ENCODE measurements at regions not wholly inside any gene's neighbourhood (a gene's known extent, or its start where the extent isn't known, plus 50 kb on each side); places are given as distances from the start of the nearest gene placed in this dataset.
"Not testable (repeated sequence)": the region's sequence is repeated elsewhere in the genome, so short reads cannot be mapped to it uniquely, and the experiment has no call there.

DNA sequence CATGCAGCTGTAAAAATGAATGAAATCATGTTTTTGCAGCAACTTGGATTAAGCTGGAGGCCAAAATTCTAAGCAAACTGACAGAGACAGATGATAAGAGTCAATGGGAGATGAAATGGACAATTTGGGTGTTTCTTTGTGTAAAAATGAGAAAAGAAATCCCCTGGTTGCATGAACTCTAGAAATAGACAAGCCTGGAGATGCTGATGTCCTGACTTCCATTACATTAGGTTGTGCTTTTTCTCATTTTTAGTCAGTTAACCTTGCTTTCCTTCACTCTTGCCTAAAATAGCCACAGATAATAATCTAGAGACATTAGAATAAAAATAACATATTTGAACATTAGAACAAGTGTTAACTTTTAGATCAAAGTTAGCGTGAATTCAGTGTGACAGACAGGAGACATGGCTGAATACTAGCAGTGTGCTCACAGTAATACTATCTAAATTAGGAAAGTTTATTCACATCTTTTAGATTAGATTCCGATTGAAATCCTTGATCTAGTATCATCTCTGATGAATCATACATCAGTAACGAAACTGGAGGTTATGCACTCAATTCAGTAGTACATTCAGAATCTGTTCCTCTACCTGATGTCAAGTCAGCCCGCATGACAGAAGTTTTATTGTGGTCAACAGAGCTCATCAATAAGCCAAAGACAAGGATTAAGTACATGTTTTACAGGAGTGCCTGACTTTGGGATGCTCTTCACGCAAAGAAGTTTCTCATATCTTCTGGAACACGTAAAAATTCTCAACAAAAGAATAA is 948.1 kb downstream of the TMEM121 start:
- peaks cover 17% of the 10 kb centered on the region for H3K9me3 Mint-ChIP-seq (ENCODE audit: low read depth)
- not testable (repeated sequence) for DNase-seq (ENCODE audit: low spot score, unreplicated experiment); H3K4me1 Mint-ChIP-seq (ENCODE audit: low read depth); H3K27me3 Mint-ChIP-seq; H3K4me3 Mint-ChIP-seq (ENCODE audit: low read depth); H3K27ac Mint-ChIP-seq; H3K36me3 Mint-ChIP-seq (ENCODE audit: insufficient read depth)

DNA sequence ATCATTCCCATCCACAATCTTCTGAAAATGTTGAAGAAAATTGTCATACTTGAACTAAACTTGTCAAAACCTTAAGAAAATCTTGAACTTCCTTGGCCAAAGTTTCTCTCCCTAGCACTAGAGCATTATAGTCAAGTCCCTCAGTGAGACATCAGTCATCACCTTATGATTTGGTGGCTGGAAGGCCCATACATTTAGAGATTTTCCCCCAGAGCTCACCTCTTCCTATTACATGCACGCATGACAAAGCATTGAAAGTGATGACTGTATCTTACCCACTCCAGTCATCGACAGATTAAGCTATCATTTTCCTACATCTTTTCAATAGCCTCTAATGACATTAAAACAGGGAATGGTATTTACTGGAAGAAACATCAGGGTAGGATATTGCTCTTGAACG is 948.8 kb downstream of the TMEM121 start:
- peaks cover 17% of the 10 kb centered on the region for H3K9me3 Mint-ChIP-seq (ENCODE audit: low read depth)
- H3K4me1 Mint-ChIP-seq (ENCODE audit: low read depth); H3K27ac Mint-ChIP-seq; H3K36me3 Mint-ChIP-seq (ENCODE audit: insufficient read depth); DNase-seq (ENCODE audit: low spot score, unreplicated experiment); H3K27me3 Mint-ChIP-seq; H3K4me3 Mint-ChIP-seq (ENCODE audit: low read depth): not testable (repeated sequence)

DNA sequence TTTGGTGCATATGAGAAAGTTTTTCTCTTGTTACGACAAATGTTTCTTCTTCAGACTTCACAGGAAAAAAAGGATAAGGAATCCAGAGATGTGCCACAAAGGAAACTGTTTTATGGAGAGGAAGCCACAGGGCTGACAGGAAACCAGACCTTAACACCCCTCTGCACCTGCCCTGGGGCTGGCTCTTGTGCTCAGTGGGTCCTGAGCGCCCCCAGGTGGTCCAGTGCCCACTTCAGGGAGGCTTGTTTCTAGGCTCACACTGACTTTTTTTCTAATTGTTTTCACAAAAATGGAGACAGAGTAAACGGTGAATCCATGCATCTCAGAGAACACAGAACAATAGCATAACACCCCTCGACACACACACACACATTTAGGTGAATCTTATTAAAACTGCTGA is 951.2 kb downstream of the TMEM121 start:
- not testable (repeated sequence) for H3K36me3 Mint-ChIP-seq (ENCODE audit: insufficient read depth); H3K4me1 Mint-ChIP-seq (ENCODE audit: low read depth); H3K4me3 Mint-ChIP-seq (ENCODE audit: low read depth); H3K27me3 Mint-ChIP-seq; DNase-seq (ENCODE audit: low spot score, unreplicated experiment); H3K27ac Mint-ChIP-seq
- H3K9me3 Mint-ChIP-seq (ENCODE audit: low read depth): peaks cover 17% of the 10 kb centered on the region

DNA sequence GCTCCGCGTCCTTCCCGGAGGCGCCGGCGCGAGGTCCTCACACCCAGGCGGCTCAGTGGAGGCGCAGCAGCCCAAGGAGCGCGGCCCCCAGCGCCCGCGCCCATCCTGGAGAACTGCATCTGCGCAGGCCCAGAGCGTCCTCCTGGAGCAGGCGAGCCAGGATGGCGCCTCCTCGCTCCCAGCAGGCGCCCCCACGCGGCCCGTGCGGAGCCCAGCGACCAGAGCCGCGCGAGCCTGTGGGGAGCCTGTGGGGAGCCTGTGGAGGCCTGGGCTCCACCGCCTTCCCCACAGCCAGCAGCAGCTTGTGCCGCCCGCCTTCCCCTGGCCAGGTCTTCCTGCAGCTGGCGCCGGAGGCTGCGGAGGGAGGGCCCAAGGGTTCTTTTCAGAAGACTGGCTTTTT is 953.9 kb downstream of the TMEM121 start:
- H3K27me3 Mint-ChIP-seq; H3K27ac Mint-ChIP-seq; DNase-seq (ENCODE audit: low spot score, unreplicated experiment); H3K9me3 Mint-ChIP-seq (ENCODE audit: low read depth); H3K4me3 Mint-ChIP-seq (ENCODE audit: low read depth); H3K36me3 Mint-ChIP-seq (ENCODE audit: insufficient read depth); H3K4me1 Mint-ChIP-seq (ENCODE audit: low read depth): not testable (repeated sequence)

DNA sequence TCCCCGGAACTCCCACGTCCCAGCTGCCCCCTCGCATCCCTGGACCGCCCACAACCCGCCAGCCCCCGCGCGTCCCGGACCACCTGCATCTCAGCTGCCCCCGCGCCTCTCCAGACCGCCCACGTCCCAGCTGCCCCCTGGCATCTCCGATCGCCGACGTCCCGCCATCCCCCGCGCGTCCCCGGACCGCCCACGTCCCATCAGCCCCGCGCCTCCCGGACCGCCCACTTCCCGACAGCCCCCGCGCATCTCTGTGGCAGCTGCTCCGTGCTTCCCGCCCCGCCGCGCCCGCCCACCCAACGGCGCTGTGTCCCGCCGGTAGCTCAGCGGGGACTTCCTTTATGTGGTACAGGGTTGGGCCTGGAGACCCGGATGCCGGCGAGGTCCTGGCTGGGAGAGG is 955.8 kb downstream of the TMEM121 start:
- H3K27me3 Mint-ChIP-seq; DNase-seq (ENCODE audit: low spot score, unreplicated experiment); H3K27ac Mint-ChIP-seq; H3K4me1 Mint-ChIP-seq (ENCODE audit: low read depth); H3K4me3 Mint-ChIP-seq (ENCODE audit: low read depth); H3K36me3 Mint-ChIP-seq (ENCODE audit: insufficient read depth): not testable (repeated sequence)
- peaks cover 13% of the 10 kb centered on the region for H3K9me3 Mint-ChIP-seq (ENCODE audit: low read depth)

DNA sequence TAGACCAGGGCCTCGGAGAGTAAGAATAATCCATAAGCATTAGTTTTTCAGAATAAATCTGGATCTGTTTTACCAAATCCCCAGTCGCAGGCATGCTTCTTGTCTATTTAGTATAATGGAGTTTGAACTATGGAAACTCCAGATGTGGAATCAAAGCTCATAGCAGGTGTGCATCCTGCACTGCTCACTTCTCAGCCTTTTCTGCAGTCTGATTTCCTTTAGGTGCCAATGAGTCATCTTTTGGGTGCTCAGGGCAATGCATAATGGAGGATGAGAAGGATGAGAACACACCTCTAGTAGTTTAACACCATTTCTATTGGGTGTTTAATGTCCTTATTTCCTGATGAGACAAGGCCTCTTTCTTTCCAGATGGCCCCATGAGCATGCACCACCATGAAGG is 961.2 kb downstream of the TMEM121 start:
- H3K4me1 Mint-ChIP-seq (ENCODE audit: low read depth): no peaks in the 10 kb centered on the region
- H3K36me3 Mint-ChIP-seq (ENCODE audit: insufficient read depth): no peaks in the 10 kb centered on the region
- TF ChIP-seq, protein P1, sequence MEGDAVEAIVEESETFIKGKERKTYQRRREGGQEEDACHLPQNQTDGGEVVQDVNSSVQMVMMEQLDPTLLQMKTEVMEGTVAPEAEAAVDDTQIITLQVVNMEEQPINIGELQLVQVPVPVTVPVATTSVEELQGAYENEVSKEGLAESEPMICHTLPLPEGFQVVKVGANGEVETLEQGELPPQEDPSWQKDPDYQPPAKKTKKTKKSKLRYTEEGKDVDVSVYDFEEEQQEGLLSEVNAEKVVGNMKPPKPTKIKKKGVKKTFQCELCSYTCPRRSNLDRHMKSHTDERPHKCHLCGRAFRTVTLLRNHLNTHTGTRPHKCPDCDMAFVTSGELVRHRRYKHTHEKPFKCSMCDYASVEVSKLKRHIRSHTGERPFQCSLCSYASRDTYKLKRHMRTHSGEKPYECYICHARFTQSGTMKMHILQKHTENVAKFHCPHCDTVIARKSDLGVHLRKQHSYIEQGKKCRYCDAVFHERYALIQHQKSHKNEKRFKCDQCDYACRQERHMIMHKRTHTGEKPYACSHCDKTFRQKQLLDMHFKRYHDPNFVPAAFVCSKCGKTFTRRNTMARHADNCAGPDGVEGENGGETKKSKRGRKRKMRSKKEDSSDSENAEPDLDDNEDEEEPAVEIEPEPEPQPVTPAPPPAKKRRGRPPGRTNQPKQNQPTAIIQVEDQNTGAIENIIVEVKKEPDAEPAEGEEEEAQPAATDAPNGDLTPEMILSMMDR (IDR thresholded peaks at IDR 0.05; ENCODE audit: unreplicated experiment): no peak
- H3K9me3 Mint-ChIP-seq (ENCODE audit: low read depth): peaks cover 46% of the 10 kb centered on the region
- H3K27me3 Mint-ChIP-seq: no peaks in the 10 kb centered on the region
- no peak overlapping the region for H3K4me3 Mint-ChIP-seq (ENCODE audit: low read depth)
- H3K27ac Mint-ChIP-seq: no peak overlapping the region
- DNase-seq (ENCODE audit: low spot score, unreplicated experiment): no peak

DNA sequence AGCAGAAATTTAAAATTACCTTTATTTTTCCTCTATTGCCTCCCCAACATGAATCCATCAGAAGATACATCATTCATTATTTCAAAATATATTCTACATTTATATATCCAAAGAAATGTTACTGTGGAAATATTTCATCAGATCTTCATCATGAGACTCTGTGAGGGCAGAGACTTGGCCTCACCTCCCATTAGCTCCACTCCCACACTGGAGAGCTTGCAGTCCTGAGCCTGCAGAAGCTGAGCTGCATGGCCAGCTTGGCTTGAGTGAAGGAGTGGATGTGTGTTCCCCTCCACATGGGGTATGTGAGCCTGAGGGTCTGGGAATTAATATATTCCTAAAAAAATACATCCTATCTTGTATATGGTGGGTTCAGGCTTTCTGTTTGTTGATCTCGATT is 961.9 kb downstream of the TMEM121 start:
- DNase-seq (ENCODE audit: low spot score, unreplicated experiment): no peak
- TF ChIP-seq, protein P1 (IDR thresholded peaks at IDR 0.05; ENCODE audit: unreplicated experiment): no peak
- H3K27me3 Mint-ChIP-seq: no peaks in the 10 kb centered on the region
- no peak overlapping the region for H3K27ac Mint-ChIP-seq
- no peaks in the 10 kb centered on the region for H3K36me3 Mint-ChIP-seq (ENCODE audit: insufficient read depth)
- no peak overlapping the region for H3K4me3 Mint-ChIP-seq (ENCODE audit: low read depth)
- H3K4me1 Mint-ChIP-seq (ENCODE audit: low read depth): no peaks in the 10 kb centered on the region
- H3K9me3 Mint-ChIP-seq (ENCODE audit: low read depth): peaks cover 49% of the 10 kb centered on the region

Data from progenitor cell of endocrine pancreas (in vitro differentiated cells).